Central memory CD8-positive, alpha-beta T cell (primary cell): ENCODE measurements at regions not wholly inside any gene's neighbourhood (a gene's known extent, or its start where the extent isn't known, plus 50 kb on each side); places are given as distances from the start of the nearest gene placed in this dataset.

ENCODE experiments used
- ATAC-seq: fragments of 150-1000 bp; cut with Tn5 transposase; replicated peaks from 2 replicates; pipeline ENCODE4 v1.10.0; 2022; ENCODE audit warnings: mild to moderate bottlenecking, moderate FRiP score, moderate number of reproducible peaks; ENCODE audit not compliant: poor library complexity, severe bottlenecking; ENCODE audit errors: extremely low read depth
- DNase-seq, 2 donors: peaks; one replicate each; pipeline ENCODE4 v3.0.0; 2021; ENCODE audit warnings: low spot score in 2 of 2
- H3K27ac Mint-ChIP-seq: one replicate; pipeline ENCODE4 v1.8.0; 2022; ENCODE audit warnings: low read depth, mild to moderate bottlenecking, moderate library complexity, mixed read lengths
- H3K27me3 Mint-ChIP-seq: one replicate; pipeline ENCODE4 v1.8.0; 2022; ENCODE audit warnings: mixed read lengths
- H3K36me3 Mint-ChIP-seq: one replicate; pipeline ENCODE4 v1.8.0; 2022; ENCODE audit warnings: mild to moderate bottlenecking, moderate library complexity, mixed read lengths; ENCODE audit not compliant: insufficient read depth
- H3K4me1 Mint-ChIP-seq: one replicate; pipeline ENCODE4 v1.8.0; 2022; ENCODE audit warnings: mixed read lengths
- H3K4me3 Mint-ChIP-seq: one replicate; pipeline ENCODE4 v1.8.0; 2022; ENCODE audit warnings: mild to moderate bottlenecking, moderate library complexity, mixed read lengths
- H3K9me3 Mint-ChIP-seq: one replicate; pipeline ENCODE4 v1.8.0; 2022; ENCODE audit warnings: mixed read lengths

DNA sequence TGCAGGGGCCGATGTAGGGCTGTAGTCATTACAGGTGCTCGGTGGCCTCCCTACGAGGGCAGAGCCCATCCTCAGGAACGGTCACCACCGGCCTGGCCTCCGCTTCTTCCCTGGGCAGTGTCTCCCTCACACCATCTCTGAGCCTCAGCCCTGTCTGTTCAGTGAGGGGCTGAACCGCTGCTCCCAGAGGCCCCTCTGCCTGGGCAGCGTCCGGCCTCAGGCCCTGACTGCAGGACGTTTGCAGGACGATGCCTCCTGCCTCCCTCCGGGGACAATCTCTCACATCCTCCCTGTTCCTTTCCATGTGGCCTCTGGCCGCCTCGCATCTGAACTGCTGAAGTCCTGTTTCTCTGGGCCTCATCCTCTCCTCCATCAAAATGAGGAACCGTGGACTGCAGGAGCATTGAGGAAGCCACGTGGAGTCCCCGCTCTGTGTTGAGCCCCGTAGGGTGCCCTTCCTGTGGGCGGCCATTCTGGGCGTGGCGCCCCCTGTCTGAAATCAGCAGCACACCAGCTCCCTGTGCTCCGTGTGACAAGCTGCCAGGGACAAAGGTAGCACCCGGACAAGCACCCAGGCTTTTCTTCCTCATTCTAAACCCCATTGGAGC lies 933.5 kb downstream of the BRD1 start:
- H3K27ac Mint-ChIP-seq = no peak overlapping the region
- no peaks in the 10 kb centered on the region for H3K9me3 Mint-ChIP-seq
- no peaks in the 10 kb centered on the region for H3K27me3 Mint-ChIP-seq
- no peaks in the 10 kb centered on the region for H3K4me1 Mint-ChIP-seq
- ATAC-seq (no peak), DNase-seq (peak in 1 of 2 donors; percentile 10)
- H3K36me3 Mint-ChIP-seq = no peaks in the 10 kb centered on the region
- no peak overlapping the region for H3K4me3 Mint-ChIP-seq

DNA sequence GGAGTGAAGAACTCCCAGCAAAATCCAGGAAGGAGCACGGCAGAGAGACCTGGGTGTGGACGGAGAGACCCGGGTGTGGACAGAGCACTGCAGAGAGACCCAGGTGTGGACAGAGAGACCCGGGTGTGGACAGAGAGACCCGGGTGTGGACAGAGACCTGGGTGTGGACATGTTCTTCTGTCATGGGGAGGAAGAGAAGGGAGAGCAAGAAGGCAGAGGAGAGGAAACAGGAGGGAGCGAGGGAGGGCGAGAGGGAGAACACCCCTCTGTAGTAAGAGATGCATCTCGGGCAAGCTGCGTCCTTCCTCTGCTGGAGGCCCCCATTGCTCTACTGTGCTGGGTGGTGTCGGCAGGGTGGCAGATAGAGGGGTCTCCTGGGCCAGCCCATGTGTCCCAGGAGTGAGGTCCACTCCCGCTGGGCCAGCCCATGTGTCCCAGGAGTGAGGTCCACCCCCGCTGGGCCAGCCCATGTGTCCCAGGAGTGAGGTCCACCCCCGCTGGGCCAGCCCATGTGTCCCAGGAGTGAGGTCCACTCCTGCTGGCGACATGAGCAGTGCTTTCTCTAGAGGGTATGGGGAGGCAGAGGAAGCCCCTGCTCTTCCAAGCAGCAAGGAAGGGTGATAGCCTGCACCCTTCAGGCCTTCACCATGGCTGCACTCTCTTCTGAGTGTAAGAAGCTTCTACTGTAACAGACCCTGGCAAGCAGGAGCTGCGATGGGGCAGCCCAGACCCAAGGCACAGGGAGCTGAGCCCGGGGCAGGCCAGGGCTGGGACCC lies 934.2 kb downstream of the BRD1 start:
- Mint-ChIP-seq H3K27ac (no peak overlapping the region), H3K36me3 (no peaks in the 10 kb centered on the region), H3K4me3 (no peak overlapping the region), H3K27me3 (no peaks in the 10 kb centered on the region), H3K4me1 (no peaks in the 10 kb centered on the region), H3K9me3 (no peaks in the 10 kb centered on the region)
- ATAC-seq (no peak), DNase-seq (peak in 1 of 2 donors; percentile 6)

DNA sequence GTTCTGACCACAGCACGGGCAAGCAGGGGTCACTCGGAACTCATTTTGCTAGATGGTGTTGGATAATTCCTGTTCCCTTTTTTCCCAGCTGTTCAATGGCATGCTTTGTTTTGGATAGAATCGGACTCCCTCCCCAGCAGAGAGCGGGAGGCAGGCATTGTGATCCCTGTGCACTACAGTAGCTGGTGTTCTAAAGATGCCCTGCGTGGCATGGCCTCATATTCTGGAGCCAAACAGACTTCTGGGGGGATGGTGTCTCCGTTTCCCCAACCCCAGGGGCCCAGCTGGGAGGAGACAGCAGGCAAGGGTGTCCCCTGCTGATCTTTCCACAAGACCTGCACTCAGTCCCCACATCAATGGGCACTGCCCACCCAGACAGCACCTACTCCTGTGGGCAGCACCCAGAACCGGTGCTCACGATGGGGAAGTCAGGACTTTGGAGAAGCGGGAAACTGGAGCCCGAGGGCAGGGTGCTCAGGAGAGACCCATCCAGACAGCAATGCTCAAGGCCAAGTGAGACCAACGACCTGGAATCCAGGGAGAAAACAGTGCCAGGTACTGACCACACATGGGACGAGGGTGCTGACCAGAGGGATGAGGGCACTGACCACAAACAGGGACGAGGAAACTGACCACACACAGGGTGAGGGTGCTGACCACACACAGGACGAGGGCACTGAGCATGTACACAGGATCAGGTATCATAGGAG lies 934.9 kb downstream of the BRD1 start:
- no peaks in the 10 kb centered on the region for H3K27me3 Mint-ChIP-seq
- no peak for ATAC-seq
- no peaks in the 10 kb centered on the region for H3K9me3 Mint-ChIP-seq
- H3K4me3 Mint-ChIP-seq = no peak overlapping the region
- no peaks in the 10 kb centered on the region for H3K4me1 Mint-ChIP-seq
- DNase-seq = peak in 1 of 2 donors; percentile 2
- no peak overlapping the region for H3K27ac Mint-ChIP-seq
- H3K36me3 Mint-ChIP-seq = no peaks in the 10 kb centered on the region

DNA sequence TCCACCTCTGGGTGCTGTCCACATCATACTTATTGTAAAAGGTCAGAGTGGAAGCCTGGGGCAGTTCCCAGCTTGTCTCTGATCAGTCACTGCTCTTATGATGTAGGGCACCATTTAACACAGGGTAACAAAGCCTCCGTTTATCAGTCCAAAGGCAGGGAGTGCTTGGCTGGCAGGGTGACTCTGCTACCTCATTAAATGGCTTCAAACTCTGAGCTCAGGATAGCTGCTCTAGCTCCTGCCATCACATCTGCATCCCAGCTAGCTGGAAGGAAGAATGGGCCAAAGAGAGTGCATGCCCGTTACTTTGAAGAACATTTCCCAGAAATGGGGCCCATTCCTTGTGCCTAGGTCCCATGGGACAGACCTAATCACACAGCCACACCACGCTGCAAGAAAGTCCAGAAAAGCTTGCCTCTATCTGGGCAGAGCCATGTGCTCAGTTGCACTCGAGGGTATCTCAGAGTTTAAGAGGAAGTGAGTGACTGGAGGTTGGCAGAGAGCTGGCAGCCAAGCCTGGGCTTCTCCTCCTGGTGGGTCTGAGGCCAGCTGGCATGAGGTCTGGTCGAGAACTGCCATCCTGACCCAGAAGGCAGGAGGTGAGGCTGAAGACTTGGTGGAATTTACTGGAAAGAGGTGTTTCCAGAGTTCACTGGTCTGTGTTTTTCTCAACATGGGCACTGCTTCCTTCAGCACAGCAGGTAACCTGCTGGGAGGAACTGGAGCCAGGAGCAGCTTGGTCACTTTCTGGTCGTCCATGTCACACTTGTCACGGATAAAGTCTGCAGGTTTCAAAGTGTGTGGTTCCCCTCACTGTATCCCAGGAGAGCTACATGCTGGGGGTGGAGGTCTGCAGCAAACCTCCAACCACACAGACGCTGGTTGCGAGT lies 935.7 kb downstream of the BRD1 start:
- no peaks in the 10 kb centered on the region for H3K27me3 Mint-ChIP-seq
- H3K36me3 Mint-ChIP-seq = no peaks in the 10 kb centered on the region

DNA sequence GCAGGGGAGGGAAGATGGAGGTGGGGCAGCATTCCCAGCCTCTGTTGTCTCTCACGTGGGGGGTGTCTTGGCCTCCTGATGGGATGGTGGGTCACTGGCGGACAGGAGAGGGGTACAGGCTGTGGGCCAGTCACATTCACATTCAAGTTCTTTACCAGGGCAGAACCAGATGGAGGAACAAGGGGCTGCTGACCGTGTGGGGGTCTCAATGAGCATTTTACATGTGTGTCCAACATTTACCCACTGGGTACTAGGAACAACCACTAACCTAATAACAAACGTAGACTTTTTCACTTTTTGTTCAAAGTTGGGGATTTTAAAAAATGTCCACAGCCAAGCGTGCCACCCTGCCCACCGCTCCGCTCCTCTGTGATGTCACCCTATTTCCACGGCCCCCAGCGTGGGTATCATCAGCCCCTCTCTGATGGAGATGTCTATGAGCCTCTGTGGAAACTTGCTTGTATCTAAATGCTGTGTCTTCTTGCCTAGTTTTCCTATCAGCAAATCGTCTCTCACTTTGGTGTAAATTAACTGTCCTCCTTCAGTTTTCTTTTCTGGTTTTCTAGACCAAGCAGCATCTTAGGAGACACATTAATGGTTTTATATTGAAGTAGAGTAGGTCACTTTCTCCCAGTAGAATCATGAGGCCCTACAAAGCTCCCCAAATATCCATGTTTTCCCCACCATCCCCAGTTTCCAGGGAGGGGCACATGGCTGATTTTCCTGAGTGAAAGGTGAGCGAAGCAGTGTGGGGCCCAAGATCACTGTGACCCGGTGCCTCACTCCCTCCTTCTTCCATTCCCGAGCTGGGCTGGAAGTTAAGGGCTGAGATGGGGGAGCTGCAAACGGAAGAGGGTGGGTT lies 936.7 kb downstream of the BRD1 start:
- Mint-ChIP-seq H3K27ac (no peak overlapping the region), H3K36me3 (no peaks in the 10 kb centered on the region), H3K4me3 (no peak overlapping the region), H3K9me3 (no peaks in the 10 kb centered on the region), H3K27me3 (no peaks in the 10 kb centered on the region), H3K4me1 (no peaks in the 10 kb centered on the region)
- ATAC-seq = no peak
- no peak for DNase-seq

More for the DNA sequence above, 935.7 kb downstream of the BRD1 start:
- no peak for ATAC-seq
- no peak for DNase-seq
- no peaks in the 10 kb centered on the region for H3K4me1 Mint-ChIP-seq
- H3K4me3 Mint-ChIP-seq = no peak overlapping the region
- no peak overlapping the region for H3K27ac Mint-ChIP-seq
- no peaks in the 10 kb centered on the region for H3K9me3 Mint-ChIP-seq

DNA sequence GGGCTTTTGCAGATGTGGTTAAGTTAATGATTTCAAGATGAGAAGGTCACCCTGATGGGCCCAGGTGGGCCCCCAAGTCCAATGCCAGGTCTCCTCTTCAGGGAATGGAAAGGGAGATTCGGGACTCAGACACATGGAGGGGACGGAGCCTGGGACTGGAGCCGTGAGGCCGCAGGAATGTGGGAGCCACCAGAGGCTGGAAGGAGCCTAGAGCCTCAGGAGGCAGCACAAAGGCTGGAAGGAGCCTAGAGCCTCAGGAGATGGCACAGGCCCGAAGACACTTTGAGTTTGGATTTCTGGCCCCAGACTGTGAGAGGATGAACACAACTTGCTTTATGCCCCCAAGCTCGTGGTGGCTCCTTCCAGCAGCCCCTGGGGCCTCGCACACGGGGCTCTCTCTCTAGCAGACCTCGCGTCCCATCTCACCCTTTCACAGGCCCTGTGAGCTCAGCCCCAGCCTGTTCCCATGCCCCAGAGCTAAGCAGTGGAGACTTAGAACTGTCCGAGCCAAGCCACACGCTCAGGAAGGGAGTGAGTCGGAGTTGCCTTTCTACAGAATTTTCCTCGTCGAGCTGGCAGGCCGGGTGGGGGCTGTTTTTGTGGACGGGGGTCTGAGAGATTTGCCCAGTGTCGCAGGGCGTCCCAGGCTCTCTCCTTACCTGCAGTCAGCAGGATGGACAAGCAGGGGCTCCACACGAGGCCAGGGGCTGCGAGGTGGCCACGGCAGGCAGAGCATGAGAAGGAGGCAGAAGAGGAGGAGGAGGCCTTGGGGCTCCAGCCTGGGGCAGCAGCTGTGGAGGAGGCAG lies 937.6 kb downstream of the BRD1 start:
- Mint-ChIP-seq H3K27ac (no peak overlapping the region), H3K4me3 (no peak overlapping the region), H3K9me3 (no peaks in the 10 kb centered on the region), H3K4me1 (no peaks in the 10 kb centered on the region), H3K36me3 (no peaks in the 10 kb centered on the region), H3K27me3 (no peaks in the 10 kb centered on the region)
- DNase-seq (no peak), ATAC-seq (no peak)

DNA sequence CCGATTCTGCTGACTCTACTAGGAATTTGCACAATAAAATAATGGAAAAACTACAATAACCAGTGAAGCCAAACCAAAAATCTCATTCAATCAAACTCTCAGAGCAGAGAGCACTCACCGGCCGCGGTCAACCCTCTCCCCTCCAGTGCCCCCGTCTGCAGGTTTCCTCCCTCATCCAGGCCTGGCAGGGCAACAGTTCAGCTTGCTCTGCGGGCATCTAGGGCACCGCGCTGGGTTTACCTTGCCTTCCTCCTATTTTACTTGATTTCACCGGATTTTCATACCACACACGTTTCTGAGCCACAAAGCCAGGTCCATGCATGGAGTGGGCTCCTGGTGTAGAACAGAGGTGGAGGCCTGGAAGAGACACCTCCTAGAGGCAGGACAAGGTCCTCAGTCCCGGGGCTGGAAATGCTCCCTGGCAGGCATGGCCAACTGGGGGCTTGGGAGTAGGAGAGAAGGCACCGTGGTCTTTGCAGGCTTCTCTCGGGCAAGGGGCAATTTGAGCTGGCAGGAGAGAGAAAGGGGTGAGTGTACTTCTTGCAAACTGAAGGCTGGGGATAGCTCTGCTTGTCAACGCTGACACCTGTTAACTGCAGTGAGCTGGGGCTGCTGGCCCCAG lies 938.4 kb downstream of the BRD1 start:
- no peaks in the 10 kb centered on the region for H3K27me3 Mint-ChIP-seq
- no peaks in the 10 kb centered on the region for H3K4me1 Mint-ChIP-seq
- no peaks in the 10 kb centered on the region for H3K9me3 Mint-ChIP-seq
- no peak overlapping the region for H3K4me3 Mint-ChIP-seq
- DNase-seq = no peak
- no peaks in the 10 kb centered on the region for H3K36me3 Mint-ChIP-seq
- H3K27ac Mint-ChIP-seq = no peak overlapping the region
- ATAC-seq = no peak

DNA sequence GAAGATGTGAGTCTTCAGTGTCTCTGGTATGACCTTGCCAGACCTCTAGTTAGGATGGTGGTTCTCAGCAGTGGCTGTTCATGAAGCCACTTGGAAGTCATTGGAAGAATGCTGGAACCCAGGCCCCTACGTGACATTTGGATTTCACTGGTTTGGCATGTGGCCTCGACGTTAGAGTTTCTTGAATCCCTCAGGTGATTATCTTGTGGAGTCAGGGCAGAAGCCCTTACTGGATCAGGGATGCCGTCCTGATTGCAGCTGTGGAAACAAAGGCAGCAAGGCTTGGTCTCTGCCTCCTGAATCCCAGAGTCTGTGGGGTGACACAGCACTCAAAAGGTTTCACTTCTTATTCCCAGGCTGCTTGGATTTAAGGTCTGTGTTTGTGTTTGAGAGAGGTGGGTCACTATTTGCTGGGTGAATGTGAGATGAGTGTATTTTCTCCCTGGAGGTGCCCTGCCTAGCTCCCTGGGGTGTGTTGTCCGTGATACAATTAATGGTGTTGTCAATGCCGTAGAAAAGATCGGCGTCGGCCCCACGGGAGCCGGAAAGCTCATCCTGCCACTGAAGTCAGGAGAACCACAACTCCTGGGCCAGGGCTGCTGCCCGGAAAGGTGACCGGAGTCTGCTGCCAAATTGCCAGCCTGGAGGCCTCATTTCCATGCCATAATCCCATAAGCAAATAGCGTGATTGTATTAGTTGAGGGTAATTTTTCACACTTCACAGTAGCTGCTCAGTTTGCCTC lies 939.0 kb downstream of the BRD1 start:
- Mint-ChIP-seq H3K4me3 (no peak overlapping the region), H3K36me3 (no peaks in the 10 kb centered on the region), H3K27me3 (no peaks in the 10 kb centered on the region)

DNA sequence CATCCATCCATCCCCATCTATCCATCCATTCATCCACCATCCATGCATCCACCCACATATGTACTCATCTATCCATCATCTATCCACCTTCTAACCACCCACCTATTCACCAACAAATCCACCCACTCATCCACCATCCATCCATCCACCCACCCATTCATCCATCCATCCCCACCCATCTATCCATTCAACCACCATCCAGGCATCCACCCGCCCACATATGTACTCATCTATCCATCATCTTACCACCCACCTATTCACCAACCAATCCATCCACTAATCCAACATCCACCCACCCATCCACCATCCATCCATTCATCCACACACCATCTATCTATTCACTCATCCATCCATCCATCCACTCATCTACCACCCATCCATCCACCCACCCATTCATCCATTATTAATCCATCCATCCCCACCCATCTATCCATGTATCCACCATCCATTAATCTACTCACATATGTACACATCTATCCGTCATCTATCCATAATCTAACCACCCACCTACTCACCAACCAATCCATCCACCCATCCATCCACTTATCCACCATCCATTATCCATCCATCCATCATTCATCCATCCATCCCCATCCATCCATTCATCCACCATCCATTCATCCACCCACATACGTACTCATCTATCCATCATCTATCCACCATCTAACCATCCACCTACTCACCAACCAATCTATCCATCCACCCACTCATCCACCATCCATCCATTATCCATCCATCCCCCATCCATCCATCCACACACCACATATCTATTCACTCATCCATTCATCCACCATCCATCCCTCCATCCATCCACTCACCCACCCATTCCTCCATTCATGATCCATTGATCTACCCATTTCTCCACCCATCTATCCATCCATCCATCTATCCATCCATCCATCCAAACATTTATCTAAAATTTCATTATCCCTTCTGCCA lies 940.0 kb downstream of the BRD1 start:
- H3K4me3 Mint-ChIP-seq = no peak overlapping the region
- H3K9me3 Mint-ChIP-seq = no peaks in the 10 kb centered on the region
- no peak for DNase-seq
- H3K27ac Mint-ChIP-seq = no peak overlapping the region
- no peaks in the 10 kb centered on the region for H3K27me3 Mint-ChIP-seq
- H3K4me1 Mint-ChIP-seq = no peaks in the 10 kb centered on the region
- no peaks in the 10 kb centered on the region for H3K36me3 Mint-ChIP-seq
- ATAC-seq = no peak

More for the DNA sequence above, 939.0 kb downstream of the BRD1 start:
- Mint-ChIP-seq H3K4me1 (no peaks in the 10 kb centered on the region), H3K27ac (no peak overlapping the region), H3K9me3 (no peaks in the 10 kb centered on the region)
- no peak for ATAC-seq
- no peak for DNase-seq
